GM19438 (cell line): ENCODE measurements at regions not wholly inside any gene's neighbourhood (a gene's known extent, or its start where the extent isn't known, plus 50 kb on each side); places are given as distances from the start of the nearest gene placed in this dataset.

Experiments used
- ATAC-seq: cut with Tn5 transposase; IDR thresholded peaks from one replicate; pipeline ENCODE4 v1.9.1; 2021; ENCODE audit warnings: low read depth; ENCODE audit not compliant: unreplicated experiment

GRCh38 chr6:2507016-2507415 is 243.7 kb downstream of the MYLK4 start:
- no peak for ATAC-seq

DNA sequence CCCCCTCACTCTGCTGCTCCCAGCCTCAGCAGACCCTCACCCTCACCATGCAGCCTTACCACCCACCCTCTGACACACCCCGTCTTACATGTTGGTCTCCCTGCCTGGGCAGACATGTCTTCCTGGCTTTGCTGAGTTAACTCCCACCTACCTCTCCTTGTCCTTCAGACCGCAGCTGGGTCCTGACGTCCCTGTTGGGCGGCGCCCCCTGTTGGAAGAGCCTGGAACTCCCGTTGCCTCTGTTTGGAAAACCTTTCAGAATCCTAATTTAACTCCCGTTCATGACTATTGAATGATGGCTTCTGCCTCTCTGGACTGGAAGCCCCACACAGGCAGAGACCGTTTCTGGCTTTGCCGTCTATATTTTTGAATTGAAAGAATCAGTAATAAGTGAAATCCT is 245.1 kb downstream of the MYLK4 start:
- ATAC-seq = no peak

- no peak for ATAC-seq
These were observed 246.1 kb downstream of the MYLK4 start for GRCh38 chr6:2504495-2505064.

DNA sequence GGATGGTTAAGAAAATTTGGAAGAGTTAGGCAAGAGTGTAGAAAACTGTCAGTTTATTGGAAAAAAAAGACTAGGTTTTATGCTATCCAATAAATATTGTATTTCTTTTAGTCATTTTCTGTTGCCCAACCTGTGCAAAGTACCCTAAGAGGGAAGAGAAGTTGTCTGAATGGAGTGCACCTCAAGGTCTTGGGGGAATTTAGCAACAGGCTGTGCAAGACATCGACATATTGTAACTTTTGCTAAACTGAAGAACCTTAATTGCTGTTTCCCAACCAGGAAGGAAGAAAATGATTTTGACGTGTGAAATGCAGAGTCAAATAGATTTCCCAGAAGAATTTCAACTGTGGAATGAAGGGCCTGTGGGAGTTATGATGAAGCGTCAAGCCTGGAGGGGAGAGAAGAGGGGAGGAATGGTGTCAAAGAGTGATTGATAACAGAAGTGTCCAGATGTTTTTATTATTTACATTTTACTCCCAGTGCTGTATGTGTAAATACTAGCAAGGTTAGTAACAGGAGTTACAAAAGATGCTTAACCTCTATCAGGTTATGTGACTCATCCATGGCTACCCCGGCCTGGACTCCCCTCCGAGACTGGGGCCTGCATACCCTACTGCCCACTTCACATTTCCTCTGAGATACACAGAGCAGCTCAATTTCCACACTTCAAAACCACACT is 246.8 kb downstream of the MYLK4 start:
- ATAC-seq = no peak

- no peak for ATAC-seq
These were observed 247.6 kb downstream of the MYLK4 start for GRCh38 chr6:2502998-2503674.

- ATAC-seq = no peak
These were observed 248.4 kb downstream of the MYLK4 start for GRCh38 chr6:2502096-2502997.

- ATAC-seq = no peak
These were observed 252.6 kb downstream of the MYLK4 start for GRCh38 chr6:2497922-2498623.

- ATAC-seq = no peak
These were observed 250.9 kb upstream of the GMDS start for GRCh38 chr6:2496291-2496690.

GRCh38 chr6:2492686-2493523 is 247.5 kb upstream of the GMDS start:
- ATAC-seq = no peak

GRCh38 chr6:2491137-2491536 is 245.7 kb upstream of the GMDS start:
- ATAC-seq = no peak

DNA sequence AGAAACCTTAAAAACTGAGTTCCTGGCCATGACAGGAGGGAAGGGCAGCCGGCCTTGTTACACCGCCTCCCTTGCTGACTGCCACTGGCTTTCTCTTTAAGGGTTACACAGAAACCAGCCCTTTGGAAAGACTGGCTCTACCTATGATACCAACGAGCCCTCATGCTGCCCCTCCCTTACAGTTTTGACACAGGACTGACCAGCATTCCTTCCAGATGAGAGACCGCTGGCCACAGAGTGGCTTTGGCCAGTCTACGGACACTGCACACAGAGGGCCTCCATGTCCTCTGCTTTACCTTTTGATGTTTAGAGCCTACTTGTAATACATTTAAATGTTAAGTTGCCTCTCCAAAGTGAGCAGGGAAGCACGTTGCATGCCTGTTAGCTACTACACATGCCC is 243.2 kb upstream of the GMDS start:
- no peak for ATAC-seq

DNA sequence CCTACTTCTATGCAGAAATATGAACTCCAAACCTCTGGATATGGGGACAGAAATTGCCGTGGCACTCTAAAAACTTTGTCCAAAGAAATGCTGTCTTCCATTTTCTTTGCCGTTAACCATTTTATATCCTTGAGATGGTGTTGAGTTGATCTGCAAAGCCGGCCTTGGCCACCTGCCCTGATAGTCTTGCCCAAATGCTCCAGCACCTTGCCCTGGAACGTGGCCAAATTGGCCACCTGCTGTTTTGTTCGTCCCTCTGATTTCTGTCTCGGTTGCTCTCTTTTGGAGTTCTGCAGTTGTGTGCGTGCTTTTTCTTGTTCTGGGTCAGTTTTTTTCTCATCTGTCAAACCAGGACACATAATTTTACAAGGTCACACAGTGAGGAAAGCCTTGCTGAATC is 239.7 kb upstream of the GMDS start:
- no peak for ATAC-seq

GRCh38 chr6:2482773-2483172 is 237.4 kb upstream of the GMDS start:
- ATAC-seq = no peak

GRCh38 chr6:2481307-2481706 is 235.9 kb upstream of the GMDS start:
- ATAC-seq = no peak

DNA sequence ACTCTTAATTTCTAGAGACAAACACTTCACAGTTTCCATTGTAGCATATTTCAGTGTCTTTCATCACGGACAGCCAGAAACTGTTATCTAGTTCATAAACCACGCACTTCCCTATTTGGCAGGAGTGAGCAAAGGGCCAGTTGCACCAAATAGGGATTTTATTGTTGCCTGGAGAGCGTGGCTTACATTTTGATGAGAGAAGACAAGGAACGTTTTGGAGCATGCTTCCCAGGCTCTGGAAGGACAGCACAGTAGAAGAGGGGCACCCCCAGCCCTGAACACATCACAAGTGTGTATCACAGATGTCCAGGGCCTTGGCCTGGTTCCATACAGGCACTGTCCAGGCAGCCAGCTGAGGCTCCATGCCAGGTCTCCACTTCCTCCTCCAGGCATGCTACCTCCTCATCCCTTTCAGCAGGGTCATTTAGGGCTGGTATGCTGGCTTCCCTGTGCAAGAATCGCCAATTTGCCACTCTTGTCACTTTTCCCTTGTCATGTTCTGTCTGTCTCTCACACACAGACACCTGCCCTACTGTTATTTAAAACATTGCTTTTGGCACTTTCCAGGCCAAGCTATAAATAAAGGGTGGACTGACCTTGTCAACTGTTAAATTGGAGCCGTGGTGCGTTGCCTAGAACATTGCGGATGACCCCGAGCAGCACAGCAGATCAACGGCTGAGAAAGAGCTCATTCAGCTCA is 235.0 kb upstream of the GMDS start:
- no peak for ATAC-seq

DNA sequence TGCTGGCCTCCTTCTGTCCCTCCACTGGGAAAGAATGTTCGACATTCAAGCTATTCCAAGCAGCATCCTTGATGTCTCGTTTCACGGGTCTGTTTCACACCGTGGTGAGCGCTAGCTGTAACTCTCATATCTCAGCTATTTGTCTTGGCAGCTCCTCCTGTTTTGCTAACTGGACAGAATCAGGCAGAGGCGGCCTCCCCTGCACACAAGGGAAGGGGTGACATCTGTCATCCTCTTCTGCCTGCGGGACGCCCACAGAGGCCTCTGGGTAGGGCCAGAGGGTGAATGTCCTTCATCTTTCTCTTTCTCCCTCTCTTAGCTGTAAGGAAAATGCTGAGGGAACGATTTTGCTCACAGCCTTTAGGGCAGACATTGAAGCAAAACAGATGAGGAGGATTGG is 232.8 kb upstream of the GMDS start:
- no peak for ATAC-seq

GRCh38 chr6:2477666-2478065 is 232.3 kb upstream of the GMDS start:
- ATAC-seq = no peak

DNA sequence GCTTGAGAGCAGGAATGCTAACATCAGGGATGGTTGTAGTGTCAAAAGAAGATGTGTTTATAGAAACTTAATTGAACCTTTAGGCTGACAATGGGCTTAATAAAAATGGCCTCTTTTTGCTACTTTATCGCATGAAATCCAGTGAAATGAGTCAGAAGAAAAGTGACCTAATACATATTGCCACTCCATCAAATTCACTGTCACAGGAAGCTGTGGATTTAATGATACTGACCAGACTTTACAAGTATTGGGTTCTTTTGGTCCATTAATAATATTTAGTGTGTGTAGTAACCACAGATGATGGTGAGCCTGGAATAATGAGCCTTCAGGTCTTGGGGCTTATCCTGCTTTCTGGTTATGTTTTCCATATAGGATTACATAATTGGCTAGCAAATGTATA is 231.8 kb upstream of the GMDS start:
- ATAC-seq = no peak

DNA sequence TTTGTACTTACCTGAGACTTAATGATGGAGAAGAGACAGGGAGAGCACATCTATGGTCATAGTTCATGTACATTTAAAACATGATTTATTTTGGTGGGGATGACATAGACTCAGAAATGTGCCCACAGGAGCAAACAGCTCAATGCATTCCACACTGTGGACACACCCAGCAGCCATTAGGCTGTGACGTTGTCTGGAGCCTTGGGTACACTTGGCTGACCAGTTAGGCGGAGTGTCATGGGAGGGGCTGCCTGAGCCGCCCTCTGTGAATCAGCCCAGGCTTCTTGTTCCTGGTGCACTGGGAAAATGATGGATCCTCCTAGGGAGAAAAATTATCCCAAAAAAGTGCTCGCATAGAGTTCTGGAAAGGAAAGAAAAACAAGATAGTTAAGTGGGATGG is 231.0 kb upstream of the GMDS start:
- ATAC-seq = no peak
